Neuronal stem cell (in vitro differentiated cells): ENCODE measurements at regions not wholly inside any gene's neighbourhood (a gene's known extent, or its start where the extent isn't known, plus 50 kb on each side); places are given as distances from the start of the nearest gene placed in this dataset.
"Not testable (repeated sequence)": the region's sequence is repeated elsewhere in the genome, so short reads cannot be mapped to it uniquely, and the experiment has no call there.

ENCODE experiments used
- DNase-seq: peaks from one replicate; pipeline ENCODE4 v3.0.0-alpha.2; 2013; ENCODE audit warnings: low spot score
- H2AFZ ChIP-seq: one replicate; pipeline ENCODE4 v1.6.1; 2013; ENCODE audit warnings: mild to moderate bottlenecking, low read length, inconsistent platforms
- H2AK5ac ChIP-seq: 2 replicates; pipeline ENCODE4 v1.6.1; 2013; ENCODE audit warnings: low read depth, mild to moderate bottlenecking, inconsistent platforms, low read length, moderate library complexity, mixed read lengths
- H2BK120ac ChIP-seq: 2 replicates; pipeline ENCODE4 v1.6.1; 2013; ENCODE audit warnings: low read depth, mild to moderate bottlenecking, inconsistent platforms, low read length, moderate library complexity, mixed read lengths
- H2BK12ac ChIP-seq: one replicate; pipeline ENCODE4 v1.6.1; 2013; ENCODE audit warnings: low read length, inconsistent platforms
- H2BK15ac ChIP-seq: 2 replicates; pipeline ENCODE4 v1.6.1; 2013; ENCODE audit warnings: mild to moderate bottlenecking, low read length, inconsistent platforms, mixed read lengths
- H2BK5ac ChIP-seq: one replicate; pipeline ENCODE4 v1.6.1; 2013; ENCODE audit warnings: inconsistent platforms, mild to moderate bottlenecking, low read length, moderate library complexity
- H3K14ac ChIP-seq: one replicate; pipeline ENCODE4 v1.6.1; 2013; ENCODE audit warnings: low read length, inconsistent platforms
- H3K18ac ChIP-seq: 2 replicates; pipeline ENCODE4 v1.6.1; 2013; ENCODE audit warnings: low read length, inconsistent platforms
- H3K23ac ChIP-seq: 2 replicates; pipeline ENCODE4 v1.6.1; 2013; ENCODE audit warnings: low read depth, mild to moderate bottlenecking, mixed read lengths, low read length, inconsistent platforms; ENCODE audit not compliant: poor library complexity
- H3K27ac ChIP-seq: replicated peaks from 3 replicates; pipeline ENCODE4 v1.5.1; 2013; ENCODE audit warnings: low read length, inconsistent platforms
- H3K27me3 ChIP-seq, 3 experiments: 2 replicates each; pipeline ENCODE4 v1.6.1; 2013; ENCODE audit warnings: low read length in 3 of 3, mild to moderate bottlenecking in 2 of 3, inconsistent platforms in 1 of 3, low read depth in 1 of 3, mixed read lengths in 1 of 3, moderate library complexity in 1 of 3; ENCODE audit not compliant: control insufficient read depth in 3 of 3, insufficient read depth in 3 of 3
- H3K36me3 ChIP-seq, 2 donors: replicated peaks in 1 of 2; 2 replicates each; pipeline ENCODE4 v1.6.1; 2013; ENCODE audit warnings: low read length in 2 of 2; ENCODE audit not compliant: control insufficient read depth in 2 of 2, insufficient read depth in 2 of 2
- H3K4ac ChIP-seq: 2 replicates; pipeline ENCODE4 v1.6.1; 2013; ENCODE audit warnings: inconsistent platforms, mild to moderate bottlenecking, low read length, moderate library complexity
- H3K4me1 ChIP-seq, 2 donors: 1 replicate in 1 of 2; 2 replicates in 1 of 2; pipeline ENCODE4 v1.6.1; 2013; ENCODE audit warnings: low read length in 2 of 2, low read depth in 1 of 2; ENCODE audit not compliant: control insufficient read depth in 2 of 2, insufficient read depth in 1 of 2
- H3K4me2 ChIP-seq: one replicate; pipeline ENCODE4 v1.6.1; 2013; ENCODE audit warnings: mild to moderate bottlenecking, low read length, inconsistent platforms; ENCODE audit not compliant: insufficient read depth, poor library complexity, severe bottlenecking
- H3K4me3 ChIP-seq, 2 donors: 2 replicates each; pipeline ENCODE4 v1.5.1; 2013; ENCODE audit warnings: low read length in 2 of 2, mild to moderate bottlenecking in 2 of 2, inconsistent platforms in 1 of 2, moderate library complexity in 1 of 2
- H3K79me1 ChIP-seq: one replicate; pipeline ENCODE4 v1.6.1; 2013; ENCODE audit warnings: low read depth, mild to moderate bottlenecking, inconsistent platforms, low read length, moderate library complexity
- H3K9ac ChIP-seq: one replicate; pipeline ENCODE4 v1.6.1; 2013; ENCODE audit warnings: mild to moderate bottlenecking, low read depth, low read length, inconsistent platforms; ENCODE audit not compliant: poor library complexity
- H3K9me3 ChIP-seq, 2 donors: replicated peaks in 1 of 2; 2 replicates each; pipeline versions ENCODE3 to v1.6.1; 2013; ENCODE audit warnings: low read length in 2 of 2, mild to moderate bottlenecking in 2 of 2, inconsistent platforms in 1 of 2, low read depth in 1 of 2, mixed read lengths in 1 of 2, moderate library complexity in 1 of 2; ENCODE audit not compliant: control insufficient read depth in 2 of 2, insufficient read depth in 1 of 2
- H4K8ac ChIP-seq: one replicate; pipeline ENCODE4 v1.6.1; 2013; ENCODE audit warnings: low read depth, mild to moderate bottlenecking, inconsistent platforms, low read length, moderate library complexity
- H4K91ac ChIP-seq: one replicate; pipeline ENCODE4 v1.6.1; 2013; ENCODE audit warnings: low read length, low read depth, mild to moderate bottlenecking, inconsistent platforms; ENCODE audit not compliant: poor library complexity
- WGBS, 2 donors: extraction: QIAGEN DNeasy Blood & Tissue Kit; methylation state at CpG; one replicate each; pipeline ENCODE4 v1.1.7; 2013; ENCODE audit warnings: missing lambda C conversion rate in 2 of 2, mixed read lengths in 1 of 2; ENCODE audit not compliant: insufficient read length in 2 of 2, insufficient replicate concordance in 1 of 2; ENCODE audit errors: extremely low coverage in 2 of 2; 5-methylcytosine and 5-hydroxymethylcytosine counted together

DNA sequence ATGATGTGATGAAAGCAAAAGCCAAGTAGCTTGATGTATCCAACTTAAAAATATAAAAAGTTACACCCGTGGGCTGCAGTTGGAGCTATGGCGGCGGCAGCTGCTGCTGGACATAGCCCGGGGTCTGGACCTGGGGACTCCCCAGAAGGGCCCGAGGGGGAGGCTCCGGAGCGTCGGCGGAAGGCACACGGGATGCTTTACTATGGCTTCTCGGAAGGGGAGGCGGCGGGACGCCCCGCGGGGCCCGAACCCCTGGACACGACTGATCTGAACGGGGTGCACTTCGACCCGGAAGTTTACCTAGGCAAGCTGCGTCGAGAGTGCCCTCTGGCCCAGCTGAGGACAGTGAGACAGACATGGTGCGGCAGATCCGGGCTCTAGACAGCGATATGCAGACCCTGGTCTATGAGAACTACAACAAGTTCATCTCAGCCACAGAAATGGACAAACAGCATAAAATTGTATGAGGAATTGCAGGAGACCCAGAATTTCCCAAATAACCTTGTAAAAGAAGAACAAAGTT lies 109.5 kb upstream of the EEF2KMT start:
- H4K91ac ChIP-seq = no peak overlapping the region
- H4K8ac ChIP-seq = no peak overlapping the region
- no peak overlapping the region for H3K9ac ChIP-seq
- no peaks in the 10 kb centered on the region for H3K36me3 ChIP-seq
- H3K4ac ChIP-seq = no peak overlapping the region
- H3K18ac ChIP-seq = no peak overlapping the region
- WGBS, 2 donors = no CpG with 5 or more reads among the region's 26 CpGs
- H3K27ac ChIP-seq = no peak overlapping the region
- H3K23ac ChIP-seq = no peak overlapping the region
- no peak overlapping the region for H2BK5ac ChIP-seq
- no peak overlapping the region for H2BK12ac ChIP-seq
- H2AFZ ChIP-seq = no peak overlapping the region
- H3K14ac ChIP-seq = no peak overlapping the region
- H3K27me3 ChIP-seq = no peaks in the 10 kb centered on the region
- H2BK120ac ChIP-seq = no peak overlapping the region
- H3K4me3 ChIP-seq = no peak overlapping the region
- peaks cover 0 to 3% of the 10 kb centered on the region in 2 donors for H3K4me1 ChIP-seq
- H3K79me1 ChIP-seq = no peaks in the 10 kb centered on the region
- no peak overlapping the region for H2BK15ac ChIP-seq
- no peak overlapping the region for H2AK5ac ChIP-seq
- no peak for DNase-seq
- H3K4me2 ChIP-seq = no peak overlapping the region
- H3K9me3 ChIP-seq = no peaks in the 10 kb centered on the region

DNA sequence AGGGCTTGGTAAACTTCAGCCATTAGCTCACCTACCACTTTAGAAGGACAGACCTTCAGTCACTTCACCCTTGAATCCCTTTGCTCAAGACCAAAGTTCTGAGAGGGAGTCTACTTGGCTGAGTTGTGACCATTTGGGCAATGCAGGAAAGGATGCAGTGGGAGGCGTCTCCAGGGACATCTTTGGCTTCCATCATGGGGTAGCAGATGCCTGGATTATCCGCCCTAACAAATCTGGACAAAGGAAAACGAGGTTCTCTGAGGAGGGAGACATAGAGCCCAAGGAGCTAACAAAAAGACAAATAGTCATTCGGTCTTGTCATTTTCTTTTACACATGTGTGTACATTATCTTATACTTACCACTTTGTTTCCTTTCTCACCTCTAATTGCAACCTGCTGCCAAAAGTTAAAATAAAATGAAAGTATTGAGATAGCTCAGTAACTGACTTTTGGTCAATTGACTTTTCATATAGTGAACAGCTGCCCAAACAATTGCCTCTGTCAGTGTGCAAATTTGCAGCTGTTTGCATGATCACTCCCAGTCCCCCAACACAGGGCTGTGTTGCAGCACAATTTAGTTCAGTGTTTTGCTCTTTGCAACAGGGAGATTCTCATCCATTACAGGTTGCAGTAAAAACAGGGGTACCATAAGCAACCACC lies 108.9 kb upstream of the EEF2KMT start:
- no peak overlapping the region for H3K4me2 ChIP-seq
- H2BK120ac ChIP-seq = no peak overlapping the region
- H3K4me3 ChIP-seq = no peak overlapping the region
- no peak overlapping the region for H2BK12ac ChIP-seq
- peak overlapping the region; percentile 35 for H3K27ac ChIP-seq
- no peak overlapping the region for H4K91ac ChIP-seq
- no peaks in the 10 kb centered on the region for H3K9me3 ChIP-seq
- no peak for DNase-seq
- no peak overlapping the region for H3K4ac ChIP-seq
- H3K79me1 ChIP-seq = no peaks in the 10 kb centered on the region
- no peaks in the 10 kb centered on the region for H3K27me3 ChIP-seq
- H3K9ac ChIP-seq = no peak overlapping the region
- H2AFZ ChIP-seq = no peak overlapping the region
- no peaks in the 10 kb centered on the region for H3K36me3 ChIP-seq
- H3K18ac ChIP-seq = no peak overlapping the region
- H2BK15ac ChIP-seq = no peak overlapping the region
- H3K4me1 ChIP-seq = peaks cover 0 to 3% of the 10 kb centered on the region in 2 donors
- no peak overlapping the region for H3K14ac ChIP-seq
- no peak overlapping the region for H2BK5ac ChIP-seq
- peak overlapping the region; percentile 17 for H4K8ac ChIP-seq
- H3K23ac ChIP-seq = no peak overlapping the region
- H2AK5ac ChIP-seq = no peak overlapping the region
- WGBS, 2 donors = no CpG with 5 or more reads among the region's 4 CpGs

DNA sequence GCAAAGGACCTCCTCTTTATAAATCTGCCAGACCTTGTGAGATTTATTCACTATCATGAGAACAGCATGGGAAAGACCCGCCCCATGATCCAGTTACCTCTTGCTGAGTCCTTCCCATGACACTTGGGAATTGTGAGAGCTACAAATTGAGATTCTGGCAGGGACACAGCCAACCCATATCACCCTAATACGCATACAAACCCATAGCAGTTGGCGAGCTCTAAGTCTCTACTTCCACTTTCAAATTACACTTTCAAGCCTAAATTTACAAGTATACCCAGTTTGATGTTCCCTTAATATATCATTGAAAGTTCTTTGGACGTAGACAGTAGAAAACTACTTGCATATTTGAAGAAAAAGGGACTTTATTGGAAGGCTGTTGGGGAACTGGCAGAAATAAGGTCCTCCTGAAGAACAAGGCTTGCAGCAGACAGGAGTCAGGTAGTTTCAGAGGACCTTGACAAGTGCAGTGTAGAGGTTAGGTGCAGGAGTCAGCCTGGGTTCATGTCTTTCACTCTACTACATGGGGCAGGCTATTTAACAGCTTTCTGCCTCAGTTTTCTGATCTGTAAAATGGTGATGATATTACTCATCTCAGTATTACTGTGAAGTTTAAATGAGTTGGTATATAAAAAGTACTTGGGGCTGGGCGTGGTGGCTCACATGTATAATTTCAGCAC lies 107.9 kb upstream of the EEF2KMT start:
- no peak overlapping the region for H3K9ac ChIP-seq
- H2BK15ac ChIP-seq = no peak overlapping the region
- H3K23ac ChIP-seq = no peak overlapping the region

DNA sequence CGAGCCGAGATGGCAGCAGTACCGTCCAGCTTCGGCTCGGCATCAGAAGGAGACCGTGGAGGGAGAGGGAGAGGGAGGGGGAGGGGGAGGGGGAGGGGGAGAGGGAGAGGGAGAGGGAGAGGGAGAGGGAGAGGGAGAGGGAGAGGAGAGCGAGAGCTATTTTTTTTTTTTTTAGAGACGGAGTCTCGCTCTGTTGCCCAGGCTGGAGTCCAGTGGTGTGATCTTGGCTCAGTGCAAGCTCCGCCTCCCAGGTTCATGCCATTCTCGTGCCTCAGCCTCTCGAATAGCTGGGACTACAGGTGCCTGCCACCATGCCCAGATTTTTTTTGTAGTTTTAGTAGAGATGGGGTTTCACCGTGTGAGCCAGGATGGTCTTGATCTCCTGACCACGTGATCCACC lies 106.1 kb upstream of the EEF2KMT start:
- H3K4me3 ChIP-seq, H3K9me3 ChIP-seq, H3K14ac ChIP-seq, H2AFZ ChIP-seq, H2AK5ac ChIP-seq, H2BK120ac ChIP-seq, H3K4me2 ChIP-seq, H2BK15ac ChIP-seq, H3K4me1 ChIP-seq, DNase-seq, H2BK5ac ChIP-seq, H4K8ac ChIP-seq, H4K91ac ChIP-seq, H3K27ac ChIP-seq, H3K27me3 ChIP-seq, H3K79me1 ChIP-seq, H3K23ac ChIP-seq, H3K9ac ChIP-seq, H3K18ac ChIP-seq, H2BK12ac ChIP-seq, H3K36me3 ChIP-seq, H3K4ac ChIP-seq: not testable (repeated sequence)
- WGBS, 2 donors = no CpG with 5 or more reads among the region's 14 CpGs

More for the DNA sequence above, 107.9 kb upstream of the EEF2KMT start:
- no peak overlapping the region for H4K91ac ChIP-seq
- no peak overlapping the region for H3K4ac ChIP-seq
- H3K4me2 ChIP-seq = no peak overlapping the region
- H3K4me1 ChIP-seq = peaks cover 0 to 3% of the 10 kb centered on the region in 2 donors
- no CpG with 5 or more reads among the region's 5 CpGs for WGBS, 2 donors
- H2AK5ac ChIP-seq = no peak overlapping the region
- no peak for DNase-seq
- H3K79me1 ChIP-seq = no peaks in the 10 kb centered on the region
- no peak overlapping the region for H2BK120ac ChIP-seq
- no peak overlapping the region for H3K18ac ChIP-seq
- no peaks in the 10 kb centered on the region for H3K36me3 ChIP-seq
- H3K14ac ChIP-seq = no peak overlapping the region
- no peaks in the 10 kb centered on the region for H3K27me3 ChIP-seq
- no peaks in the 10 kb centered on the region for H3K9me3 ChIP-seq
- H2BK12ac ChIP-seq = no peak overlapping the region
- no peak overlapping the region for H3K27ac ChIP-seq
- no peak overlapping the region for H2AFZ ChIP-seq
- H2BK5ac ChIP-seq = no peak overlapping the region
- no peak overlapping the region for H3K4me3 ChIP-seq
- no peak overlapping the region for H4K8ac ChIP-seq
